Esophagus squamous epithelium (tissue), 4 donors: ENCODE measurements at regions not wholly inside any gene's neighbourhood (a gene's known extent, or its start where the extent isn't known, plus 50 kb on each side); places are given as distances from the start of the nearest gene placed in this dataset.
"Not testable (repeated sequence)": the region's sequence is repeated elsewhere in the genome, so short reads cannot be mapped to it uniquely, and the experiment has no call there.

Source experiments
- CTCF ChIP-seq, 6 experiments: fragments of 450-650 bp in 4 of 6; fragments of 200-600 bp in 2 of 6; sonication (generic) in 2 of 6; IDR thresholded peaks; one replicate each; pipeline ENCODE4 v1.5.1; 2016 to 2019; ENCODE audit warnings: antibody characterized with exemption in 6 of 6, mild to moderate bottlenecking in 4 of 6, moderate library complexity in 4 of 6
- POLR2A ChIP-seq, 4 donors: fragments of 450-650 bp; IDR thresholded peaks; one replicate each; pipeline ENCODE4 v1.6.1; 2017; ENCODE audit warnings: antibody characterized with exemption in 4 of 4, mild to moderate bottlenecking in 4 of 4, moderate library complexity in 3 of 4

DNA sequence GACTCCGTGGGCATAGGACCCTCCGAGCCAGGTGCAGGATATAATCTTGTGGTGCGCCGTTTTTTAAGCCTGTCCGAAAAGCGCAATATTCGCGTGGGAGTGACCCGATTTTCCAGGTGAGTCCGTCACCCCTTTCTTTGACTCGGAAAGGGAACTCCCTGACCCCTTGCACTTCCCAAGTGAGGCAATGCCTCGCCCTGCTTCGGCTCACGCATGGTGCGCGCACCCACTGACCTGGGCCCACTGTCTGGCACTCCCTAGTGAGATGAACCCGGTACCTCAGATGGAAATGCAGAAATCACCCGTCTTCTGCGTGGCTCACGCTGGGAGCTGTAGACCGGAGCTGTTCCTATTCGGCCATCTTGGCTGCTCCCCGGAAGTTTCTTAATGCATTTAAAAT lies 99.5 kb upstream of the EOMES start:
- not testable (repeated sequence) for TF ChIP-seq CTCF, POLR2A (IDR thresholded peaks at IDR 0.05)
